ENCODE measurements at regions not wholly inside any gene's neighbourhood (a gene's known extent, or its start where the extent isn't known, plus 50 kb on each side); places are given as distances from the start of the nearest gene placed in this dataset.

DNA sequence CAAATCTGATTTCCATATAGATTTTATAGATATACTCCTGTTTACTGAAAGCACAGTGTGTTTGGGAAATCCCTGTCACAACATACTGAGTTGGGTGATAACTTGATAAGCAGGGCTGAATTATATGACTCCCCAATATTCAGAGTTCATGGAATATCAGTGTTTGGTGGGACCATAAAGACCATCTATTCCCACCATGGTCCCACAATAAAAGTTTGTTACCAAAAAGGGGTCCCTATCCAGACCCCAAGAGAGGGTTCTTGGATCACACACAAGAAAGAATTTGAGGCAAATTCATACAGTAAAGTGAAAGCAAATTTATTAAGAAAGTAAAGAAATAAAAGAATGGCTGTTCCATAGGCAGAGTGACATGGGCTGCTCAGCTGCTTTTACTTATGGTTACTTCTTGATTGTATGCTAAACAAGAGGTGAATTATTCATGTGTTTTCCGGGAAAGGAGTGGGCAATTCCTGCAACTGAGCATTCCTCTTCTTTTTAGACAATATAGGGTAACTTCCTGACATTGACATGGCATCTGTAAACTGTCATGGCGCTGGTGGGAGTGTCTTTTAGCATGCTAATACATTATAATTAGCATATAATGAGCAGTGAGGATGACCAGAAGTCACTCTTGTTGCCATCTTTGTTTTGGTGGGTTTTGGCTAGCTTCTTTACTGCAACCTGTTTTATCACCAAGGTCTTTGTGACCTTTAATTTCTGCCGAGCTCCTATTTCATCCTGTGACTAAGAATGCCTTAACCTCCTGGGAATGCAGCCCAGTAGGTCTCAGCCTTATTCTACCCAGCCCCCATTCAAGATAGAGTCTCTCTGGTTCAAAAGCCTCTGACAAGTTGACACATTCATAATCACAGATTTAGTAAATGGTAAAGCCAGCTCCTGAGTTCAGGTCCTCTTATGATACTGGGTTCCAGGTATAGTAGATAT is 240.6 kb upstream of the PDGFD start:
- peak; percentile 18 for DNase-seq

GRCh38 chr11:104402812-104403521 is 239.0 kb upstream of the PDGFD start:
- DNase-seq = peak; percentile 25

DNA sequence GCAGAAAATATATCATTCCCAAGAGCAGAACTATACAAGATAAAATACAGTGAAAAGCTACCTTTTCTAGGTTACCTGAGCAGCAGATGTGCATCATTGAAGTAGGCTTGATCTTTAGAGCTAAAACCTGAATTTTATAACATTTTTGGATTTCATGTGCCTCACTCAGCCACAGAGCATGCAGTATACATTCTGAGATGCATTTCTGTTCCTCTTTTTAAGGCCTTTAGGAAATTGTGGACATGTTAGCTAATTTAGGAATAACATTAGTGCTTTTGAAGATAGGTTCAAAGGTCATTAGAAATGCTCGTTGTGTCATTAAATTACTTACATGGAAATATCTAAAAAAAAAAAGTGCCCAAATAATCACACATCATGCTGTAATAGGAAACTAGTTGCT is 230.6 kb upstream of the PDGFD start:
- DNase-seq = no peak

- DNase-seq = peak; percentile 67
These were observed 226.7 kb upstream of the PDGFD start for GRCh38 chr11:104390651-104391050.

GRCh38 chr11:104385884-104386283 is 221.9 kb upstream of the PDGFD start:
- no peak for DNase-seq

- DNase-seq = peak; percentile 1
These were observed 216.4 kb upstream of the PDGFD start for GRCh38 chr11:104380358-104380757.

DNA sequence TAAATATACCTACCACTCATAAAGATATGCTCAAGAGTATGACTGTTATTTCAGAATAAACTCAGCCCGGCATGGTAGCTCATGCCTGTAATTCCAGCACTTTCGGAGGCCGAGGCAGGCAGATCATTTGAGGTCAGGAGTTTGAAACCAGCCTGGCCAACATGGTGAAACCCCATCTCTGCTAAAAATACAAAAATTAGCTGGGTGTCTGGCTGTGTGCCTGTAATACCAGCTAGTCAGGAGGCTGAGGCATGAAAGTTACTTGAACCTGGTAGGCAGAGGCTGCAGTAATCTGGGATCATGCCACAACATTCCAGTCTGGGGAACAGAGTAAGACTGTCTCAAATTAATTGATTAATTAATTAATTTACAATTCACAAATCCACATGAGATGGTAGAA is 208.2 kb upstream of the PDGFD start:
- DNase-seq = no peak

DNA sequence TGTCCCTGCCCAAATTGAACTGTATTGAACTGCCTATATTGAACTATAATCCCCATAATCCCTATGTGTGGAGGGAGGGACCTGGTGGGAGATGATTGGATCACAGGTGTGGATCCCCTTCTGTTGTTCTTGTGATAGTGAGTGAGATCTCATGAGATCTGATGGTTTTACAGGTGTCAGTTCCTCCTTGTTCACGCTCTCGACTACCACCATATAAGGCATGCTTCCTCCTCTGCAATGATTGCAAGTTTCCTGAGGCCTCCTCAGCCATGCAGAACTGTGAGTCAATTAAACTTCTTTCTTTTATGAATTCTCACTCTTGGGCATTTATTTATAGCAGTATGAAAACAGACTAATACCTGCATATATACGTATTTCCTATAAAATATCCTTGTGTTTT is 206.5 kb upstream of the PDGFD start:
- DNase-seq = no peak

GRCh38 chr11:104369761-104370160 is 205.8 kb upstream of the PDGFD start:
- no peak for DNase-seq

DNA sequence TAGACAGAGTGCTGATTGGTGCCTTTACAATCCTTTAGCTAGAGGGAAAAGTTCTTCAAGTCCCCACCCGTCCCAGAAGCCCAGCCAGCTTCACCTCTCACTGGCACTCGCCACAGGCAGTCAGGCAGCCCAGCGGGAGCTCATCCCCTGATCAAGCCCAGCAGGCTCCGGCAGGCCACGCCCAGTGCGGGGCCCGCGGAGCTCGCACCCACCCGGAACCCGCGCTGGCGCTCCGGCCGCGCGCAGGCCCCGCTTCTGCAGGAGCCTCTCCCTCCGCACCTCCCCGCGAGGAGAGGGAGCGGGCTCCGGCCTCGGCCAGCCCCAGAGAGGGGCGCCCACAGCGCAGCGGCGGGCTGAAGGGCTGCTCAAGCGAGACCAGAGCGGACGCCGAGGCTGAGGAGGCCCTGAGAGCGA is 202.4 kb upstream of the PDGFD start:
- no peak for DNase-seq

- no peak for DNase-seq
These were observed 201.7 kb upstream of the PDGFD start for GRCh38 chr11:104365676-104366075.

GRCh38 chr11:104361975-104362374 is 198.0 kb upstream of the PDGFD start:
- DNase-seq = no peak

DNA sequence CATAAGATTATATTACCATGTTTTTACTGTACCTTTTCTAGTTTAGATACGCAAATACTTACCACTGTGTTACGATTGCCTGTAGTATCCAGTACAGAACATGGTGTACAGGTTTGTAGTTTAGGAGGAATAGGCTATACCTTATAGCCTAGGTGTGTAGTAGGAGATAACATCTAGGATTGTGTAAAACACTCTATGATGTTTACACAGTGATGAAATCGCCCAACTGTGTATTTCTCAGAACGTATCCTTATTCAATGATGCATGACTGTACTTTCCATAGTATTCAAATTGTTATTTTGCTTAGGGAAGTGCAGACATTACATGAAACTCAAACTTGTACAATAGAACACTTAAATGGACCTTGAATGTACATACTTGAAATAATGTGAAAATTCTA is 188.1 kb upstream of the PDGFD start:
- DNase-seq = no peak

GRCh38 chr11:104343578-104343977 is 179.6 kb upstream of the PDGFD start:
- no peak for DNase-seq

GRCh38 chr11:104340590-104340989 is 176.6 kb upstream of the PDGFD start:
- no peak for DNase-seq

DNA sequence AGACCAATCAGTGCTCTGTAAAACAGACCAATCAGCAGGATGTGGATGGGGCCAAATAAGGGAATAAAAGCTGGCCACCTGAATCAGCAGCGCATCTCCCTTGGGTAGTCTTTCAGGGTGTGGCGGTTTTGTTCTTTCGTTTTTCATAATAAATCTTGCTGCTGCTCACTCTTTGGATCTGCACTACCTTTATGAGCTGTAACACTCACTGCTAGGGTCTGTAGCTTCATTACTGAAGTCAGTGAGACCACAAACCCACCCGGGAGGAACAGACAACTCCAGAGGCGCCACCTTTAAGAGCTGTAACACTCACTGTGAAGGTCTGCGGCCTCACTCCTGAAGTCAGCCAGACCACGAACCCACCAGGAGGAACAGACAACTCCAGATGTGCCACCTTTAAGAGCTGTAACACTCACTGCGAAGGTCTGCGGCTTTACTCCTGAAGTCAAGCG is 175.5 kb upstream of the PDGFD start:
- no peak for DNase-seq

GRCh38 chr11:104338186-104338585 is 174.2 kb upstream of the PDGFD start:
- DNase-seq = no peak

GRCh38 chr11:104337273-104337672 is 173.3 kb upstream of the PDGFD start:
- no peak for DNase-seq

DNA sequence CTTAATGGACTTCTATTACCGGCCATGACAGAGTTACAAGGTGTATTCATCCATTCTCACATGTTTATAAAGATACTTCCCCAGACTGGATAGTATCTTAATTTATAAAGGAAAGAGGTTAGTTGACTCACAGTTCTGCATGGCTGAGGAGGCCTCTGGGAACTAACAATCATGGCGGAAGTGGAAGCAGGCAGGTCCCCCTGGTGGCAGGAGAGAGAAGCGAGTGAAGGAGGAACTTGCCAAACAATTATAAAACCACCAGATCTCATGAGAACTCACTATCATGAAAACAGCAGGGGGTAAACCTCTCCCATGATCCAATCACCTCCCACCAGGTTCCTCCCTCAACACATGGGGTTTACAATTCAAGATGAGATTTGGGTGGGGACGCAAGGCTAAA is 170.0 kb upstream of the PDGFD start:
- no peak for DNase-seq

DNA sequence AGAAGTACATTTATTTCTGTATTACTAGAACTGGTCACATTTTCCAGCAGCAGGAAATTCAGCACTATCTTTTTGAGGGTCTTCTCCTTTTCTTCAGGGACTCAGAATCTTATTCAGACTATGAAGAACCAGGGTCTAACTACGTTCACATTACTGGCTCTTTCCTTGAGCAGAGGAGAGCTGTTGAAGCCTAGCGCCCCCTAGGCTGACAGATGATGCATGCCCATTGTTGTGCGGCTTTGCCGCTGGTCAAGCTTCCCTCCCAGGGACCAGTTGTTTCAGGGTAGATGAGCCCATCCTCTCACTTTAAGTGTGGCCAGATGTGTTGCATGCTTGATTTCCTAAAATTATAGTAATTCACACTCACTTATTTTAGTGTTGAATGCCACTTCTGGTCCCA is 168.2 kb upstream of the PDGFD start:
- DNase-seq = no peak

DNA sequence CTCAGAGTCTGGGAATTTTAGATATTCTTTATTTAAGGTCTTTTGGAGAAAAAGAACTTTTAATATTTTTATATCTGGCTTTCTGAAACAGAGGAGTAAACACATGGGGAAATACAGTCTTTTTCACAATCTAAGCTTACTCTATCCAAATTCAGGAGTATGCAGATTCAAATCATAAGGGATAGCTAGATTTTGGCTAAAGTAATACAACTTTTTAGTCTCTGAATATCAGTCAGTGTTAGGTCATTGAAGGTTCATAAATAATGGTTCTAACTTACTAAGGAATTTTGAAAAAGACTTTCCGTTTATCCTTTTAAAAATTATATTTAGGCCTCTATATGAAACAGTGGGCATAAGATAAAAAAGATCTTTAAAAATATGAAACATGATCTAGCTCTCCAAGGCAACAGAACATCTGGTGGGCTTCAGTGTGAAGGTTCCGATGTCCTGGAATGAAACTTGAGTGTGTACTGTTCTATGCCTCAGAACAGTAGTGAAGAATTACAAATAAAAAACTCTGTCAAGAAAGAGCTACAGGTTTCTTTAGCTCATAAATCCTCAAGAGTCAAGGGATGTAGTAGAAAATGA is 165.2 kb upstream of the PDGFD start:
- DNase-seq = no peak

DNA sequence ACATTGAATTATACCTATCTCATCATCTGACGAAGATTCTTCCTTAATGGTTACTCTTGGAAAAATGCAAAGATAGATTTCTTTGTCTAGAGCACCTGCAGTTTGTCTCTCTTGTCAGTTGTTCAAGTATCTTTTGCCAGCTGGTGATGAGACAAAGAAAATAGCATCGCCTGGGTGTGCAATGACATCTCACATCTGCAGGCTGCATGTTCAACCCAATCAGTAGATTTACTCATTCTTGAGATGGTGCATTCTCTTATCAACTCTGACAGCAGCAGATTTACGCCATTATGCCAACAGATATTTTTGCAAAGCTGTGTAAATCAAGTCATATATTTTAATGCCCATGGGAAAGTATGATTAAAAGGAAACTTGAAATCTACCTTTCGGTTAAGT is 164.6 kb upstream of the PDGFD start:
- DNase-seq = no peak

DNA sequence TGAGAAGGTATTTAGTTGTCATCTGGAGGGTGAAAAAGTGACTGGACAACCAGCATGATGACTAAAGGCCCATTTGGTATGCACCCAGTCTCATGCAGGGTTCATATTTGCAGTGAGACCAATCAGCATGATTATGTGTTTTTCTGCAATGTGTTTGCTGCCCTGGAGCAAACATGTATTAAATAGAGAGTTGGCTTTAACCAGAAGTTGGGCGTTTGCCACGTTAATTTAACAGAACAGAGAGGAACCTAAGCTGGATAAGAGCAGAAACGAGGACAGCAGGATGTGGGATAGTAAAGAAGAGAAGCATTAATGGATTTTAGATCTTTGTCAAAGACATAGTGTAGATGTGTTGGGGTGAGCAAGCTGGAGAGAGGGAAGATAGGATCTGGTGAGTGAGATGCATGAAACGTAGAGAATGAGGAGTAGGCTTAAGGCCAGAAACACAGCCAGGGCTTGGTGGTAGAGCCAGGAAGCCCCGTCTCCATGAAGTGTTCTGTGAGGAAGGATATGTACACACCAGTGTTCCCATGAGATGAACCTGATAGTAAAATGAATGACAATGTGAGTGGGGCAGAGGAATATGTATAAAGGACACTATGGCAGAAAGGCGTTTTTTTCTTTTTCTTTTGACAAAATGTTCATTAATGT is 164.0 kb upstream of the PDGFD start:
- no peak for DNase-seq
